ENCODE measurements at regions not wholly inside any gene's neighbourhood (a gene's known extent, or its start where the extent isn't known, plus 50 kb on each side); places are given as distances from the start of the nearest gene placed in this dataset.

DNA sequence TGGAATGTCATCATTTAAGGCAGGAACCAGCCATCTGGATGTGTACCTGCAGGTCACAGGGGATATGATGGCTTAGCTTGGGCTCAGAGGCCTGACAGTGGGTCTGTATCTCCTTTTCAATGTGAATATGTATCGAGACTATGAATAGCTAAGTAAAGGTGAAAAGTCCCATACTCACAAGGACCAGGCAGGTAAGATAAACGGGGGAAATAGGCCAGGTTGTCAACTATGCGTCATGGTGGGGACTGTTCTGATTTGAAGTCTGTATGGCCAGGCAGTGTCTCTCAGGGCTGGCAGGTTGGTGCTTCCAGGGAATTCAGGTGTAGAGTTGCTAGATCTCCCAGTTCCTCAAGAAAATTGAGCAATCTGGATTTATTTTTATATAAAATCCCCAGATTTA lies 987.9 kb upstream of the WWC1 start:
- TF ChIP-seq, protein P1, sequence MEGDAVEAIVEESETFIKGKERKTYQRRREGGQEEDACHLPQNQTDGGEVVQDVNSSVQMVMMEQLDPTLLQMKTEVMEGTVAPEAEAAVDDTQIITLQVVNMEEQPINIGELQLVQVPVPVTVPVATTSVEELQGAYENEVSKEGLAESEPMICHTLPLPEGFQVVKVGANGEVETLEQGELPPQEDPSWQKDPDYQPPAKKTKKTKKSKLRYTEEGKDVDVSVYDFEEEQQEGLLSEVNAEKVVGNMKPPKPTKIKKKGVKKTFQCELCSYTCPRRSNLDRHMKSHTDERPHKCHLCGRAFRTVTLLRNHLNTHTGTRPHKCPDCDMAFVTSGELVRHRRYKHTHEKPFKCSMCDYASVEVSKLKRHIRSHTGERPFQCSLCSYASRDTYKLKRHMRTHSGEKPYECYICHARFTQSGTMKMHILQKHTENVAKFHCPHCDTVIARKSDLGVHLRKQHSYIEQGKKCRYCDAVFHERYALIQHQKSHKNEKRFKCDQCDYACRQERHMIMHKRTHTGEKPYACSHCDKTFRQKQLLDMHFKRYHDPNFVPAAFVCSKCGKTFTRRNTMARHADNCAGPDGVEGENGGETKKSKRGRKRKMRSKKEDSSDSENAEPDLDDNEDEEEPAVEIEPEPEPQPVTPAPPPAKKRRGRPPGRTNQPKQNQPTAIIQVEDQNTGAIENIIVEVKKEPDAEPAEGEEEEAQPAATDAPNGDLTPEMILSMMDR (IDR thresholded peaks at IDR 0.05), result no peak
- TF ChIP-seq EZH2 (IDR thresholded peaks at IDR 0.05; ENCODE audit: borderline replicate concordance, insufficient read depth, low read depth, low read length, poor library complexity, severe bottlenecking), result no peak
